H1 (cell line): ENCODE measurements at regions not wholly inside any gene's neighbourhood (a gene's known extent, or its start where the extent isn't known, plus 50 kb on each side); places are given as distances from the start of the nearest gene placed in this dataset.

ENCODE experiments used
- CTCF ChIA-PET: fragments of 300-600 bp; sonication (Branson Sonifier 250); formaldehyde crosslinking; loops from one replicate; lab custom pipeline; 2021; ENCODE audit not compliant: partially characterized antibody; lab: Charles Lee
- POLR2A ChIA-PET: fragments of 300-600 bp; sonication (Branson Sonifier 250); formaldehyde crosslinking; loops from one replicate; lab custom pipeline; 2021; ENCODE audit warnings: inconsistent platforms; ENCODE audit not compliant: partially characterized antibody; lab: Charles Lee
- DNase-seq, 2 experiments: peaks; one replicate each; pipeline versions ENCODE4 v3.0.0 to v3.0.0-alpha.2; 2010 to 2022; ENCODE audit warnings: low spot score in 2 of 2, low read depth in 1 of 2, mixed read lengths in 1 of 2
- FAIRE-seq: peaks from 2 replicates; lab custom pipeline; 2011; peaks lifted over from hg19 to GRCh38; lab: Jason Lieb, UNC
- H2AFZ ChIP-seq: 2 replicates; pipeline ENCODE4 v1.8.1; 2012; ENCODE audit warnings: low read length, inconsistent platforms
- H2AK5ac ChIP-seq: 2 replicates; pipeline ENCODE4 v1.6.1; 2013; ENCODE audit warnings: low read depth, low read length
- H2BK120ac ChIP-seq: replicated peaks from 2 replicates; pipeline ENCODE3; 2013; ENCODE audit warnings: low read depth, low read length, inconsistent platforms
- H2BK12ac ChIP-seq: 2 replicates; pipeline ENCODE4 v1.6.1; 2013; ENCODE audit warnings: low read depth, low read length
- H2BK15ac ChIP-seq: 2 replicates; pipeline ENCODE4 v1.6.1; 2013; ENCODE audit warnings: low read length
- H2BK20ac ChIP-seq: 2 replicates; pipeline ENCODE4 v1.6.1; 2013; ENCODE audit warnings: low read length
- H2BK5ac ChIP-seq: 2 replicates; pipeline ENCODE4 v1.6.1; 2013; ENCODE audit warnings: low read depth, low read length
- H3K14ac ChIP-seq: 2 replicates; pipeline ENCODE4 v1.6.1; 2013; ENCODE audit warnings: inconsistent platforms; ENCODE audit not compliant: insufficient read length
- H3K18ac ChIP-seq: 2 replicates; pipeline ENCODE4 v1.6.1; 2013; ENCODE audit warnings: low read length; ENCODE audit errors: extremely low read depth
- H3K23ac ChIP-seq: 2 replicates; pipeline ENCODE4 v1.6.1; 2013; ENCODE audit warnings: inconsistent platforms; ENCODE audit not compliant: insufficient read length
- H3K23me2 ChIP-seq: 2 replicates; pipeline ENCODE4 v1.6.1; 2013; ENCODE audit warnings: low read depth, low read length
- H3K27ac ChIP-seq: 2 replicates; pipeline ENCODE4 v1.6.1; 2011; ENCODE audit warnings: low read depth, low read length, inconsistent platforms
- H3K27me3 ChIP-seq, 4 experiments: replicated peaks in 1 of 4; 1 replicate in 1 of 4; 2 replicates in 3 of 4; pipeline versions ENCODE4 v1.6.1 to v1.8.1; 2011 to 2013; ENCODE audit warnings: low read length in 3 of 4, mild to moderate bottlenecking in 3 of 4, inconsistent platforms in 2 of 4, mixed read lengths in 2 of 4, moderate library complexity in 1 of 4; ENCODE audit not compliant: control insufficient read depth in 3 of 4, insufficient read depth in 3 of 4; ENCODE audit errors: extremely low read depth in 1 of 4
- H3K36me3 ChIP-seq, 4 experiments: 2 replicates each; pipeline versions ENCODE4 v1.6.1 to v1.8.1; 2011 to 2013; ENCODE audit warnings: mild to moderate bottlenecking in 4 of 4, low read length in 3 of 4, moderate library complexity in 2 of 4, control low read depth in 1 of 4, inconsistent platforms in 1 of 4; ENCODE audit not compliant: insufficient read depth in 4 of 4, control insufficient read depth in 2 of 4
- H3K4ac ChIP-seq: replicated peaks from 2 replicates; pipeline ENCODE3; 2013; ENCODE audit warnings: low read length, low read depth, mixed read lengths, inconsistent platforms; ENCODE audit not compliant: insufficient read length
- H3K4me1 ChIP-seq, 4 experiments: replicated peaks in 1 of 4; 1 replicate in 1 of 4; 2 replicates in 3 of 4; pipeline versions ENCODE4 v1.6.1 to v1.8.1; 2011 to 2013; ENCODE audit warnings: low read length in 3 of 4, inconsistent platforms in 2 of 4, mixed read lengths in 1 of 4; ENCODE audit not compliant: insufficient read depth in 4 of 4, control insufficient read depth in 3 of 4
- H3K4me2 ChIP-seq, 2 experiments: 2 replicates each; pipeline versions ENCODE4 v1.6.1 to v1.8.1; 2011 to 2013; ENCODE audit warnings: low read depth in 2 of 2, low read length in 2 of 2, control low read depth in 1 of 2, inconsistent platforms in 1 of 2, mild to moderate bottlenecking in 1 of 2; ENCODE audit not compliant: insufficient read depth in 1 of 2
- H3K4me3 ChIP-seq, 4 experiments: fragments of 200-600, 300-600 bp in 1 of 4; sonication (generic), shearing (Covaris generic), sonication (Bioruptor Twin) in 1 of 4; 2 replicates each; pipeline versions ENCODE4 v1.5.1 to v1.8.1; 2011 to 2016; ENCODE audit warnings: low read length in 4 of 4, low read depth in 3 of 4, control low read depth in 2 of 4, inconsistent platforms in 2 of 4, mild to moderate bottlenecking in 2 of 4, mixed read lengths in 1 of 4, moderate library complexity in 1 of 4; ENCODE audit not compliant: insufficient read depth in 2 of 4; ENCODE audit errors: extremely low read depth in 1 of 4
- H3K56ac ChIP-seq: replicated peaks from 2 replicates; pipeline ENCODE3; 2013; ENCODE audit warnings: low read depth, mild to moderate bottlenecking, mixed read lengths, low read length, inconsistent platforms; ENCODE audit not compliant: insufficient read length
- H3K79me1 ChIP-seq: 2 replicates; pipeline ENCODE4 v1.6.1; 2013; ENCODE audit warnings: low read depth, low read length, control low read depth
- H3K79me2 ChIP-seq, 2 experiments: 2 replicates each; pipeline versions ENCODE4 v1.6.1 to v1.8.1; 2012 to 2013; ENCODE audit warnings: low read length in 2 of 2, mild to moderate bottlenecking in 2 of 2, inconsistent platforms in 1 of 2; ENCODE audit not compliant: insufficient read depth in 2 of 2, control insufficient read depth in 1 of 2
- H3K9ac ChIP-seq, 4 experiments: replicated peaks in 1 of 4; 1 replicate in 1 of 4; 2 replicates in 3 of 4; pipeline versions ENCODE4 v1.6.1 to v1.8.1; 2011 to 2013; ENCODE audit warnings: low read depth in 3 of 4, low read length in 3 of 4, control low read depth in 2 of 4, mild to moderate bottlenecking in 2 of 4, moderate library complexity in 2 of 4, inconsistent platforms in 1 of 4; ENCODE audit errors: extremely low read depth in 1 of 4
- H3K9me3 ChIP-seq, 2 experiments: 2 replicates each; pipeline versions ENCODE4 v1.6.1 to v1.8.1; 2012 to 2013; ENCODE audit warnings: mild to moderate bottlenecking in 2 of 2, moderate library complexity in 2 of 2, control low read depth in 1 of 2, inconsistent platforms in 1 of 2, low read depth in 1 of 2, low read length in 1 of 2, mixed read lengths in 1 of 2; ENCODE audit not compliant: insufficient read depth in 2 of 2
- H4K20me1 ChIP-seq, 2 experiments: replicated peaks in 1 of 2; 2 replicates each; pipeline versions ENCODE3 to v1.8.1; 2011 to 2013; ENCODE audit warnings: inconsistent platforms in 2 of 2, low read length in 2 of 2, mild to moderate bottlenecking in 1 of 2; ENCODE audit not compliant: insufficient read depth in 2 of 2, control insufficient read depth in 1 of 2
- H4K5ac ChIP-seq: 2 replicates; pipeline ENCODE4 v1.6.1; 2013; ENCODE audit warnings: low read length, low read depth, mixed read lengths, inconsistent platforms; ENCODE audit not compliant: insufficient read length
- H4K8ac ChIP-seq: 2 replicates; pipeline ENCODE4 v1.8.0; 2013; ENCODE audit warnings: mild to moderate bottlenecking, moderate library complexity, low read length, inconsistent platforms; ENCODE audit not compliant: insufficient read depth; ENCODE audit errors: extremely low read depth
- H4K91ac ChIP-seq: replicated peaks from 2 replicates; pipeline ENCODE3; 2013; ENCODE audit warnings: low read length, mixed read lengths, inconsistent platforms; ENCODE audit not compliant: insufficient read length
- CBX8 ChIP-seq: fragments of 300-800, 300-1000 bp; sonication (generic); IDR thresholded peaks from 2 replicates; pipeline ENCODE4 v1.7.1; 2016; ENCODE audit warnings: low read depth, low read length, borderline replicate concordance
- FOSL1 ChIP-seq: IDR thresholded peaks from 2 replicates; pipeline ENCODE4 v1.6.1; 2011; ENCODE audit warnings: mild to moderate bottlenecking, low read depth, low read length, moderate library complexity; ENCODE audit not compliant: insufficient read depth
- GTF2F1 ChIP-seq: IDR thresholded peaks from 2 replicates; pipeline ENCODE4 v1.6.1; 2012; ENCODE audit warnings: low read depth, low read length, improper control_type of control experiment, borderline replicate concordance
- JUN ChIP-seq: IDR thresholded peaks from 2 replicates; pipeline ENCODE4 v1.6.1; 2011; ENCODE audit warnings: low read depth, mild to moderate bottlenecking, improper control_type of control experiment, low read length
- KDM5A ChIP-seq: fragments of 200-600 bp; IDR thresholded peaks from 2 replicates; pipeline ENCODE4 v1.7.1; 2012; ENCODE audit warnings: mild to moderate bottlenecking, low read length, inconsistent platforms, mixed read lengths
- POU5F1 ChIP-seq: IDR thresholded peaks from 2 replicates; pipeline ENCODE4 v1.6.1; 2011; ENCODE audit warnings: low read depth, mild to moderate bottlenecking, low read length, moderate library complexity
- SP2 ChIP-seq: IDR thresholded peaks from 2 replicates; pipeline ENCODE4 v1.6.1; 2012; ENCODE audit warnings: mild to moderate bottlenecking, low read length, inconsistent platforms
- USF2 ChIP-seq: IDR thresholded peaks from 2 replicates; pipeline ENCODE4 v1.6.1; 2011; ENCODE audit warnings: low read length, improper control_type of control experiment
- WGBS, 2 experiments: shearing (Covaris generic) in 1 of 2; methylation state at CpG; one replicate each; pipeline versions ENCODE4 v1.1.6 to v1.1.7; 2013 to 2015; ENCODE audit warnings: low lambda C conversion rate in 2 of 2, mixed read lengths in 2 of 2, inconsistent platforms in 1 of 2, low coverage in 1 of 2, missing lambda C conversion rate in 1 of 2; ENCODE audit not compliant: insufficient replicate concordance in 2 of 2, insufficient coverage in 1 of 2, insufficient read length in 1 of 2; ENCODE audit errors: extremely low coverage in 1 of 2, missing lambda C conversion rate in 1 of 2; 5-methylcytosine and 5-hydroxymethylcytosine counted together

- H3K14ac ChIP-seq = no peak overlapping the region
- H3K27me3 ChIP-seq = no peaks in the 10 kb centered on the region; a peak in 1 of 7 replicates
- no peak for DNase-seq
- no peak overlapping the region for H3K4ac ChIP-seq
- ChIA-PET CTCF (interaction anchor here (1.1 kb wide), 1 partner anchor 10 kb away, joined by 4 read pairs; no protein-coding TSS in a partner anchor), POLR2A (no interaction called here)
- WGBS, 2 experiments = 88% methylated on average over 4 of the region's 4 CpGs; no CpG with 5 or more reads in 1 of the 2 experiments
- no peaks in the 10 kb centered on the region for H3K4me1 ChIP-seq
- H2BK120ac ChIP-seq = no peak overlapping the region
- no peak overlapping the region for H3K9ac ChIP-seq
- H3K9me3 ChIP-seq = no peaks in the 10 kb centered on the region
- no peak for FAIRE-seq
- no peaks in the 10 kb centered on the region for H3K79me1 ChIP-seq
- no peaks in the 10 kb centered on the region for H4K20me1 ChIP-seq
- H3K23me2 ChIP-seq = no peaks in the 10 kb centered on the region
- no peak overlapping the region for H2BK5ac ChIP-seq
- no peak overlapping the region for H2AK5ac ChIP-seq
- no peak overlapping the region for H3K56ac ChIP-seq
- no peak overlapping the region for H3K23ac ChIP-seq
- H4K8ac ChIP-seq = no peak overlapping the region
- no peaks in the 10 kb centered on the region for H3K36me3 ChIP-seq
- no peak overlapping the region for H2BK15ac ChIP-seq
- H3K4me3 ChIP-seq = no peak overlapping the region
- H3K18ac ChIP-seq = no peak overlapping the region
- no peak overlapping the region for H3K4me2 ChIP-seq
- no peak overlapping the region for H2AFZ ChIP-seq
- H4K5ac ChIP-seq = no peak overlapping the region
- H2BK12ac ChIP-seq = no peak overlapping the region
- H3K79me2 ChIP-seq = no peaks in the 10 kb centered on the region
- TF ChIP-seq JUN (no peak), SP2 (no peak), CBX8 (no peak), FOSL1 (no peak), USF2 (no peak), POU5F1 (no peak), KDM5A (no peak), GTF2F1 (no peak)
- no peak overlapping the region for H2BK20ac ChIP-seq
- no peak overlapping the region for H3K27ac ChIP-seq
- no peak overlapping the region for H4K91ac ChIP-seq
These were observed 82.7 kb downstream of the ASCL4 start for GRCh38 chr12:107857191-107857590.
